Smooth muscle cell (in vitro differentiated cells): ENCODE measurements at regions not wholly inside any gene's neighbourhood (a gene's known extent, or its start where the extent isn't known, plus 50 kb on each side); places are given as distances from the start of the nearest gene placed in this dataset.

Experiments
- DNase-seq: peaks from one replicate; lab custom pipeline; 2025; ENCODE audit not compliant: unreplicated experiment; lab: John Stamatoyannopoulos, UW
- H2AFZ ChIP-seq: fragments of 200-600 bp; sonication (generic); 2 replicates; pipeline ENCODE4 v1.6.0; 2016; ENCODE audit warnings: antibody characterized with exemption, low read depth, mild to moderate bottlenecking
- H3F3A ChIP-seq: fragments of 200-600 bp; sonication (generic); 2 replicates; pipeline ENCODE4 v1.6.0; 2017; ENCODE audit warnings: antibody characterized with exemption, low read depth
- H3K27ac ChIP-seq: fragments of 200-600 bp; sonication (generic); 2 replicates; pipeline ENCODE4 v1.5.1; 2016; ENCODE audit warnings: low read depth, mild to moderate bottlenecking
- H3K27me3 ChIP-seq: fragments of 200-600 bp; sonication (generic); 2 replicates; pipeline ENCODE4 v1.6.1; 2016; ENCODE audit warnings: low read depth, mild to moderate bottlenecking
- H3K36me3 ChIP-seq: fragments of 200-600 bp; sonication (generic); 2 replicates; pipeline ENCODE4 v1.5.1; 2016; ENCODE audit warnings: low read depth
- H3K4me1 ChIP-seq: fragments of 200-600 bp; sonication (generic); 2 replicates; pipeline ENCODE4 v1.5.1; 2016; ENCODE audit warnings: low read depth
- H3K4me2 ChIP-seq: fragments of 200-600 bp; sonication (generic); 2 replicates; pipeline ENCODE4 v1.6.0; 2016; ENCODE audit warnings: mild to moderate bottlenecking
- H3K4me3 ChIP-seq: fragments of 200-600 bp; sonication (generic); 2 replicates; pipeline ENCODE4 v1.5.1; 2016; ENCODE audit warnings: mild to moderate bottlenecking
- H3K79me2 ChIP-seq: fragments of 200-600 bp; sonication (generic); 2 replicates; pipeline ENCODE4 v1.6.0; 2016; ENCODE audit warnings: low read depth, mild to moderate bottlenecking
- H3K9ac ChIP-seq: fragments of 200-600 bp; sonication (generic); 2 replicates; pipeline ENCODE4 v1.6.0; 2016; ENCODE audit warnings: low read depth
- H3K9me3 ChIP-seq: fragments of 200-600 bp; sonication (generic); replicated peaks from 2 replicates; pipeline ENCODE4 v1.5.1; 2016; ENCODE audit warnings: low read depth
- H4K20me1 ChIP-seq: fragments of 200-600 bp; sonication (generic); 2 replicates; pipeline ENCODE4 v1.6.0; 2016; ENCODE audit warnings: low read depth
- CTCF ChIP-seq: fragments of 200-600 bp; sonication (generic); IDR thresholded peaks from 2 replicates; pipeline ENCODE4 v1.5.1; 2017; ENCODE audit warnings: borderline replicate concordance, mild to moderate bottlenecking, antibody characterized with exemption; ENCODE audit not compliant: insufficient read depth, poor library complexity, severe bottlenecking
- WGBS: methylation state at CpG from one replicate; pipeline ENCODE4 v1.1.7; 2016; ENCODE audit warnings: low lambda C conversion rate; 5-methylcytosine and 5-hydroxymethylcytosine counted together

GRCh38 chr19:32257326-32258073 is 87.9 kb upstream of the ZNF507 start:
- Histone ChIP-seq H3K79me2 (no peaks in the 10 kb centered on the region), H3K4me3 (no peak overlapping the region), H3K36me3 (no peaks in the 10 kb centered on the region), H4K20me1 (no peaks in the 10 kb centered on the region), H3K4me2 (no peak overlapping the region), H2AFZ (no peak overlapping the region), H3K9me3 (no peaks in the 10 kb centered on the region), H3K27ac (no peak overlapping the region), H3K9ac (no peak overlapping the region), H3K27me3 (peaks cover 21% of the 10 kb centered on the region), H3F3A (no peaks in the 10 kb centered on the region), H3K4me1 (no peaks in the 10 kb centered on the region)
- WGBS: 91% methylated on average over 12 of the region's 12 CpGs
- TF ChIP-seq CTCF: no peak
- DNase-seq: no peak

DNA sequence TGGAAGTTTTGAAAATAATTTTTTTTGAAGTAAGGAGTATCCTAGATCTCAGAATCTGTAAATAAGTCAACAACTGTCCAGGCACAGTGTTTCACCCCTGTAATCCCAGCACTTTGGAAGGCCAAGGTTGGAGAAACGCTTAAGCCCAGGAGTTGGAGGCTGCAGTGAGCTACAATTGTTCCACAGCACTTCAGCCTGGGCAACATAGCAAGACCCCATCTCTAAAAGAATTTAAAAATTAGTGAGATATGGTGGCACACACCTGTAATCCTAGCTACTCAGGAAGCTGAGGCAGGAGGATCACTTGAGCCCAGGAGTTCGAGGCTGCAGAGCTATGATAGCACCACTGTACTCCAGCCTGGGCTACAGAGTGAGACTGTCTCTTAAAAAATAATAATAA is 87.2 kb upstream of the ZNF507 start:
- Histone ChIP-seq H3K27ac (no peak overlapping the region), H3F3A (no peaks in the 10 kb centered on the region), H3K9me3 (no peaks in the 10 kb centered on the region), H3K4me2 (no peak overlapping the region), H3K36me3 (no peaks in the 10 kb centered on the region), H3K27me3 (peaks cover 21% of the 10 kb centered on the region), H2AFZ (no peak overlapping the region), H3K9ac (no peak overlapping the region), H3K79me2 (no peaks in the 10 kb centered on the region), H3K4me3 (no peak overlapping the region), H3K4me1 (no peaks in the 10 kb centered on the region), H4K20me1 (no peaks in the 10 kb centered on the region)
- no peak for TF ChIP-seq CTCF
- no peak for DNase-seq
- WGBS: 90% methylated on average over 2 of the region's 2 CpGs

DNA sequence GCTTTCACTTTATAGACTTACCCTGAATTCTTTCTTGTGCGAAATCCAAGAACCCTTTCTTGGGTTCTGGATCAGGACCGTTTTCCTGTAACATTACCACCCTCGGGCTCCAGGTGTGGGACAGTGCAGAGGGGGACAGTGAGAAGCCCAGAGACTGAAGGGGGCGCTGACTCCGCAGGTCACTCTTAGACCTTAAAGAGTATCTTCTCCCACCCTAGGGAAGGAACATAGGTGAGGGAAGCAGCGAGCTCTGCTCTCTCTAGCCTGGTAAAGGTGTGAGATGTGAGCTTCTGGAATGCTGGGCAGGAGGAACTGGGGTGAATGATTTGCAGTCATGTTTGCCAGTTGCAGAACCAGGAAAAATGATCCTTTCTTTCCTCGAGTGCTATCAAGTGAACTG is 80.8 kb upstream of the ZNF507 start:
- Histone ChIP-seq H3F3A (no peaks in the 10 kb centered on the region), H3K36me3 (no peaks in the 10 kb centered on the region), H3K27ac (no peak overlapping the region), H3K9ac (no peak overlapping the region), H2AFZ (no peak overlapping the region), H3K4me2 (no peak overlapping the region), H3K4me1 (no peaks in the 10 kb centered on the region), H3K79me2 (no peaks in the 10 kb centered on the region), H3K9me3 (no peaks in the 10 kb centered on the region), H4K20me1 (no peaks in the 10 kb centered on the region), H3K4me3 (no peak overlapping the region), H3K27me3 (peaks cover 3% of the 10 kb centered on the region)
- no peak for DNase-seq
- no peak for TF ChIP-seq CTCF
- 88% methylated on average over 7 of the region's 7 CpGs for WGBS

DNA sequence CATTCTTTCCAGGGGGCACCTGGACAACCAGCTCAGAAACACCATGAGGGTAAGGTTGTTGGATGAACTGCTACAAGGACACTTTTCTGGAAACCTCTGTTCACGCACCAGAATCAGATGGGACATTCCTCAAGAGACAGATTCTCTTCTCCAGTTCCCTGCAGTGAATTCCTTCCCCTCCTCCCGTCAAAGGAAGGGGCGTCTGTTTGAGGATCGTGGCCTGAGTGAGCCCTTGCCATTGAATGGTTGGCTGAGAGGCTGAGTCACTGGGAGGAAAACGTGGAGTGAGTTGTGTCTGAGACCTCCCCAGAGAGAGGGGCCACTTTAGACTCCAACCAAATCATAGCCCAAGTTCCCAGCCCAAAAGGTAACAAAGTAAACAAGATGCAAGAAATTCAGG is 79.4 kb upstream of the ZNF507 start:
- H3K27ac ChIP-seq: no peak overlapping the region
- H3K9ac ChIP-seq: no peak overlapping the region
- H3K36me3 ChIP-seq: no peaks in the 10 kb centered on the region
- no peak overlapping the region for H3K4me3 ChIP-seq
- H3K9me3 ChIP-seq: no peaks in the 10 kb centered on the region
- no peak overlapping the region for H3K4me2 ChIP-seq
- no peak for TF ChIP-seq CTCF
- H2AFZ ChIP-seq: no peak overlapping the region
- WGBS: 12% methylated on average over 5 of the region's 5 CpGs
- peaks cover 3% of the 10 kb centered on the region for H3K27me3 ChIP-seq
- H4K20me1 ChIP-seq: no peaks in the 10 kb centered on the region
- no peak for DNase-seq
- H3F3A ChIP-seq: no peaks in the 10 kb centered on the region
- H3K4me1 ChIP-seq: no peaks in the 10 kb centered on the region
- H3K79me2 ChIP-seq: no peaks in the 10 kb centered on the region
